ENCODE measurements at regions not wholly inside any gene's neighbourhood (a gene's known extent, or its start where the extent isn't known, plus 50 kb on each side); places are given as distances from the start of the nearest gene placed in this dataset.

DNA sequence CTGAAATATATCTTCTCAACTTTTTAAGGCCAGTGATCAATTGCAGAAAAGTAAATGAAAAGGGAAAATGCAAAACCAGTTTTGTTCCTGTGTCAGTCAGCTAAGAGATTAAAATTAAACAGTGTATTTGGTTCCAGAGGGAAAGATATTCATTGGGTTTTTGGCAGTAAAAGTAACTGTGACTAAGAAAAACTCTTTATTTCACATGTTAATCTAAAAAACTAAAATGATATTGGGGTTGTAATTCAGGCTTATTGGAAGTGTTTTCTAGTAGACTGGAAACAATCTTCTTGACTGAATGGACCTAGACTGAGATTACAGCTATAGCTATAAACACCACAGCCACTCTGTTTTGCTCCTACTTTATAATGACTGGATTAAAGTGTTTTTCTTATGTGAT is 413.9 kb downstream of the ADGRL2 start (continued):
- TF ChIP-seq, protein P1, sequence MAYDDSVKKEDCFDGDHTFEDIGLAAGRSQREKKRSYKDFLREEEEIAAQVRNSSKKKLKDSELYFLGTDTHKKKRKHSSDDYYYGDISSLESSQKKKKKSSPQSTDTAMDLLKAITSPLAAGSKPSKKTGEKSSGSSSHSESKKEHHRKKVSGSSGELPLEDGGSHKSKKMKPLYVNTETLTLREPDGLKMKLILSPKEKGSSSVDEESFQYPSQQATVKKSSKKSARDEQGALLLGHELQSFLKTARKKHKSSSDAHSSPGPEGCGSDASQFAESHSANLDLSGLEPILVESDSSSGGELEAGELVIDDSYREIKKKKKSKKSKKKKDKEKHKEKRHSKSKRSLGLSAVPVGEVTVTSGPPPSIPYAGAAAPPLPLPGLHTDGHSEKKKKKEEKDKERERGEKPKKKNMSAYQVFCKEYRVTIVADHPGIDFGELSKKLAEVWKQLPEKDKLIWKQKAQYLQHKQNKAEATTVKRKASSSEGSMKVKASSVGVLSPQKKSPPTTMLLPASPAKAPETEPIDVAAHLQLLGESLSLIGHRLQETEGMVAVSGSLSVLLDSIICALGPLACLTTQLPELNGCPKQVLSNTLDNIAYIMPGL (CRISPR knock-in tag; IDR thresholded peaks at IDR 0.05): no peak
- TF ChIP-seq MXD4 (CRISPR knock-in tag; IDR thresholded peaks at IDR 0.05; ENCODE audit: borderline replicate concordance) (no peak), ERG (CRISPR knock-in tag; IDR thresholded peaks at IDR 0.05) (no peak), TEAD1 (CRISPR knock-in tag; IDR thresholded peaks at IDR 0.05) (no peak), ZNF232 (CRISPR knock-in tag; IDR thresholded peaks at IDR 0.05) (no peak), MAX (CRISPR knock-in tag; IDR thresholded peaks at IDR 0.05) (no peak), TEAD4 (CRISPR knock-in tag; IDR thresholded peaks at IDR 0.05) (no peak), ZBTB21 (CRISPR knock-in tag; IDR thresholded peaks at IDR 0.05; ENCODE audit: borderline replicate concordance) (no peak), ATF2 (CRISPR knock-in tag; IDR thresholded peaks at IDR 0.05; ENCODE audit: borderline replicate concordance, low read depth) (no peak), NR3C1 (CRISPR knock-in tag; conservative IDR thresholded peaks at IDR 0.05; ENCODE audit: low read depth) (no peak)

- Mint-ChIP-seq H3K4me1 (peaks cover 19% of the 10 kb centered on the region), H3K27ac (no peak overlapping the region), H3K36me3 (no peaks in the 10 kb centered on the region), H3K9me3 (no peaks in the 10 kb centered on the region), H3K4me3 (no peak overlapping the region), H3K27me3 (ENCODE audit: low read depth) (no peaks in the 10 kb centered on the region)
- POLR2A ChIA-PET: no interaction called here
- CTCF ChIA-PET: interaction anchor here (0.9 kb wide), 1 partner anchor 180 kb away, joined by 5 read pairs; no protein-coding TSS in a partner anchor
- DNase-seq (ENCODE audit: low spot score) (no peak), ATAC-seq (no peak)
- no peak for TF ChIP-seq NR3C1 (CRISPR knock-in tag; conservative IDR thresholded peaks at IDR 0.05; ENCODE audit: low read depth)
- TF ChIP-seq, protein P2, sequence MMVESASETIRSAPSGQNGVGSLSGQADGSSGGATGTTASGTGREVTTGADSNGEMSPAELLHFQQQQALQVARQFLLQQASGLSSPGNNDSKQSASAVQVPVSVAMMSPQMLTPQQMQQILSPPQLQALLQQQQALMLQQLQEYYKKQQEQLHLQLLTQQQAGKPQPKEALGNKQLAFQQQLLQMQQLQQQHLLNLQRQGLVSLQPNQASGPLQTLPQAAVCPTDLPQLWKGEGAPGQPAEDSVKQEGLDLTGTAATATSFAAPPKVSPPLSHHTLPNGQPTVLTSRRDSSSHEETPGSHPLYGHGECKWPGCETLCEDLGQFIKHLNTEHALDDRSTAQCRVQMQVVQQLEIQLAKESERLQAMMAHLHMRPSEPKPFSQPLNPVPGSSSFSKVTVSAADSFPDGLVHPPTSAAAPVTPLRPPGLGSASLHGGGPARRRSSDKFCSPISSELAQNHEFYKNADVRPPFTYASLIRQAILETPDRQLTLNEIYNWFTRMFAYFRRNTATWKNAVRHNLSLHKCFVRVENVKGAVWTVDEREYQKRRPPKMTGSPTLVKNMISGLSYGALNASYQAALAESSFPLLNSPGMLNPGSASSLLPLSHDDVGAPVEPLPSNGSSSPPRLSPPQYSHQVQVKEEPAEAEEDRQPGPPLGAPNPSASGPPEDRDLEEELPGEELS (CRISPR knock-in tag; IDR thresholded peaks at IDR 0.05): no peak
- TF ChIP-seq, protein P3, sequence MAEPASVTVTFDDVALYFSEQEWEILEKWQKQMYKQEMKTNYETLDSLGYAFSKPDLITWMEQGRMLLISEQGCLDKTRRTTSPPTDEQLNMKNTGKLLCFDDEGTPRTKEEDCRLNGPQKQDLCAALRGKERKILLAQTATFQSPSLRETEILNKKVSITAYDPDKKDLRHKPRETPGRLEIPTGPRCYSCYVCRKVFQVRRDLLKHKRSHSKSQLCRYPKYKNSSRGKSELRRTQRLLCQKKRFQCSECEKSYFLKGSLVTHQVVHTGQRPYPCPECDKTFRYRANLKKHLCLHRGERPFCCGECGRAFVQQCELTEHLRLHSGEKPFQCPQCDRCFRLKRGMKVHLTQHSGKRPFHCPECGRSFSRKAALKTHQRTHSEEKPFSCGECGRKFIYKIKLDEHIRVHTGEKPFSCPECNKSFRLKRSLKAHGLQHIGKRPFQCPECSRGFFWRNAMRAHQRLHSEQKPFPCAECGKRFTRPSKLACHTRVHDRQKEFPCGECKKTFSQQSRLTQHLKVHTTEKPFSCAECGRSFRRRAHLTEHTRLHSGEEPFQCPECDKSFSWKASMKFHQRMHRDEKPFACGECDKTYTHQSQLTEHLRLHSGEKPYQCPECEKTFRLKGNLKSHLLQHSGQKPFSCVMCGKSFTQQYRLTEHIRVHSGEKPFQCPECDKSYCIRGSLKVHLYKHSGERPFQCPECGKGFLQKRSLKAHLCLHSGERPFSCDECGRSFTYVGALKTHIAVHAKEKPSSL (CRISPR knock-in tag; conservative IDR thresholded peaks at IDR 0.05): no peak
- TF ChIP-seq ZNF232 (CRISPR knock-in tag; IDR thresholded peaks at IDR 0.05): no peak
- no peak for TF ChIP-seq FOXK1 (CRISPR knock-in tag; IDR thresholded peaks at IDR 0.05)
- TF ChIP-seq CREM (CRISPR knock-in tag; IDR thresholded peaks at IDR 0.05): no peak
- TF ChIP-seq, protein P4, sequence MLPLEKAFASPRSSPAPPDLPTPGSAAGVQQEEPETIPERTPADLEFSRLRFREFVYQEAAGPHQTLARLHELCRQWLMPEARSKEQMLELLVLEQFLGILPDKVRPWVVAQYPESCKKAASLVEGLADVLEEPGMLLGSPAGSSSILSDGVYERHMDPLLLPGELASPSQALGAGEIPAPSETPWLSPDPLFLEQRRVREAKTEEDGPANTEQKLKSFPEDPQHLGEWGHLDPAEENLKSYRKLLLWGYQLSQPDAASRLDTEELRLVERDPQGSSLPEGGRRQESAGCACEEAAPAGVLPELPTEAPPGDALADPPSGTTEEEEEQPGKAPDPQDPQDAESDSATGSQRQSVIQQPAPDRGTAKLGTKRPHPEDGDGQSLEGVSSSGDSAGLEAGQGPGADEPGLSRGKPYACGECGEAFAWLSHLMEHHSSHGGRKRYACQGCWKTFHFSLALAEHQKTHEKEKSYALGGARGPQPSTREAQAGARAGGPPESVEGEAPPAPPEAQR (CRISPR knock-in tag; IDR thresholded peaks at IDR 0.05): no peak
- no peak for TF ChIP-seq IRF1 (CRISPR knock-in tag; IDR thresholded peaks at IDR 0.05)
- TF ChIP-seq ZMAT4 (CRISPR knock-in tag; IDR thresholded peaks at IDR 0.05): no peak
- no peak for TF ChIP-seq NFYB (CRISPR knock-in tag; conservative IDR thresholded peaks at IDR 0.05; ENCODE audit: low read depth)
- no peak for TF ChIP-seq FOXP1 (CRISPR knock-in tag; IDR thresholded peaks at IDR 0.05; ENCODE audit: borderline replicate concordance)
- TF ChIP-seq TEAD4 (CRISPR knock-in tag; IDR thresholded peaks at IDR 0.05): no peak
- TF ChIP-seq EMX1 (CRISPR knock-in tag; IDR thresholded peaks at IDR 0.05): no peak
- TF ChIP-seq, protein P5, sequence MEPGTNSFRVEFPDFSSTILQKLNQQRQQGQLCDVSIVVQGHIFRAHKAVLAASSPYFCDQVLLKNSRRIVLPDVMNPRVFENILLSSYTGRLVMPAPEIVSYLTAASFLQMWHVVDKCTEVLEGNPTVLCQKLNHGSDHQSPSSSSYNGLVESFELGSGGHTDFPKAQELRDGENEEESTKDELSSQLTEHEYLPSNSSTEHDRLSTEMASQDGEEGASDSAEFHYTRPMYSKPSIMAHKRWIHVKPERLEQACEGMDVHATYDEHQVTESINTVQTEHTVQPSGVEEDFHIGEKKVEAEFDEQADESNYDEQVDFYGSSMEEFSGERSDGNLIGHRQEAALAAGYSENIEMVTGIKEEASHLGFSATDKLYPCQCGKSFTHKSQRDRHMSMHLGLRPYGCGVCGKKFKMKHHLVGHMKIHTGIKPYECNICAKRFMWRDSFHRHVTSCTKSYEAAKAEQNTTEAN (CRISPR knock-in tag; IDR thresholded peaks at IDR 0.05): no peak
These were observed 396.9 kb downstream of the ADGRL2 start for GRCh38 chr1:82197606-82198005.
